ENCODE measurements at regions not wholly inside any gene's neighbourhood (a gene's known extent, or its start where the extent isn't known, plus 50 kb on each side); places are given as distances from the start of the nearest gene placed in this dataset.

DNA sequence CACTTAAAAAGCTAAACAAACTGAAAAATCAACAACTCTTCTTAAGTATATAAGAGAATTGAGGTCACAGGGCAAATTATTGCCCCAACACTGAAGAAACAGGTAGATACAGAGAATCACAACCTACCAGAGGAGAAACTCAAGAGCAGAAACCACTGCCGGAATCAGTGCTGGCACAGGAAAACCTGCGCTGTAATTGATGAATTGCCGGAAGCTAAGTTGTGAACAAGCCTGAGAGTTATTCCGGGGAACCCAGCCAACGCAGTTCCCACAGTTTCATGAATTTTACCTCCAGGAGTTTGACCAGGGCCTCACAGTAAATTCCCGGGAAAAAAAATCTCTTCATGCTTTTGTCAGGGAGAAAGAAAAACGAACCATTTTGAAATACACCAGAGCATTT is 657.1 kb upstream of the BRINP3 start:
- no peaks in the 10 kb centered on the region for H3K36me3 ChIP-seq
- H3K27me3 ChIP-seq = no peaks in the 10 kb centered on the region
- H3K4me1 ChIP-seq = no peaks in the 10 kb centered on the region
- no peak overlapping the region for H3K27ac ChIP-seq
- DNase-seq (ENCODE audit: low spot score in 2 of 2) = no peak
- no peak overlapping the region for H3K4me3 ChIP-seq
- TF ChIP-seq, protein P1, sequence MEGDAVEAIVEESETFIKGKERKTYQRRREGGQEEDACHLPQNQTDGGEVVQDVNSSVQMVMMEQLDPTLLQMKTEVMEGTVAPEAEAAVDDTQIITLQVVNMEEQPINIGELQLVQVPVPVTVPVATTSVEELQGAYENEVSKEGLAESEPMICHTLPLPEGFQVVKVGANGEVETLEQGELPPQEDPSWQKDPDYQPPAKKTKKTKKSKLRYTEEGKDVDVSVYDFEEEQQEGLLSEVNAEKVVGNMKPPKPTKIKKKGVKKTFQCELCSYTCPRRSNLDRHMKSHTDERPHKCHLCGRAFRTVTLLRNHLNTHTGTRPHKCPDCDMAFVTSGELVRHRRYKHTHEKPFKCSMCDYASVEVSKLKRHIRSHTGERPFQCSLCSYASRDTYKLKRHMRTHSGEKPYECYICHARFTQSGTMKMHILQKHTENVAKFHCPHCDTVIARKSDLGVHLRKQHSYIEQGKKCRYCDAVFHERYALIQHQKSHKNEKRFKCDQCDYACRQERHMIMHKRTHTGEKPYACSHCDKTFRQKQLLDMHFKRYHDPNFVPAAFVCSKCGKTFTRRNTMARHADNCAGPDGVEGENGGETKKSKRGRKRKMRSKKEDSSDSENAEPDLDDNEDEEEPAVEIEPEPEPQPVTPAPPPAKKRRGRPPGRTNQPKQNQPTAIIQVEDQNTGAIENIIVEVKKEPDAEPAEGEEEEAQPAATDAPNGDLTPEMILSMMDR (IDR thresholded peaks at IDR 0.05) = no peak
- TF ChIP-seq EP300 (IDR thresholded peaks at IDR 0.05) (no peak), POLR2A (IDR thresholded peaks at IDR 0.05) (no peak), POLR2AphosphoS5 (IDR thresholded peaks at IDR 0.05) (no peak)
- WGBS = 12% methylated on average over 7 of the region's 7 CpGs
- H3K9me3 ChIP-seq = no peaks in the 10 kb centered on the region

DNA sequence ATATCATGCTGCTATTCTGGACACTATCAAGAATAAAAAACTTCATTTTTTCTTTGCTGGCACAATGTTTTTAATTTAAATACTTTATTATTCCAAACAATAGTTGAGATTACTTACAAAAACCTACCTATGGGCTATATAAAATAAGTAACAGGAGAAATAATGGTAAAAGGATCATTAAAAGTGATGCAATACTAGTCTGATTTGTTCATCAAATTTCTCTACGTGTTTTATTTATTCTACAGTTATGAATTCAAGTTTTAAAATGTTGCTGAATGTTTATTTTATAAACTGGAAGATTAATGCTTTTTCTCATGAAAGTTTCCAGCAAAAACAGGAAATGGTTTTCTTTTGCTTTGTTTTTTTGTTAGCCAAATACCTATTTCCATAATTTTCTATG is 662.4 kb upstream of the BRINP3 start:
- WGBS = 59% methylated on average over 1 of the region's 1 CpG
- Histone ChIP-seq H3K9me3 (no peaks in the 10 kb centered on the region), H3K27me3 (no peaks in the 10 kb centered on the region), H3K27ac (no peak overlapping the region), H3K4me1 (no peaks in the 10 kb centered on the region), H3K36me3 (no peaks in the 10 kb centered on the region), H3K4me3 (no peak overlapping the region)
- DNase-seq (ENCODE audit: low spot score in 2 of 2) = no peak
- no peak for TF ChIP-seq EP300 (IDR thresholded peaks at IDR 0.05)
- no peak for TF ChIP-seq POLR2A (IDR thresholded peaks at IDR 0.05)
- TF ChIP-seq, protein P1 (IDR thresholded peaks at IDR 0.05) = no peak
- no peak for TF ChIP-seq POLR2AphosphoS5 (IDR thresholded peaks at IDR 0.05)

DNA sequence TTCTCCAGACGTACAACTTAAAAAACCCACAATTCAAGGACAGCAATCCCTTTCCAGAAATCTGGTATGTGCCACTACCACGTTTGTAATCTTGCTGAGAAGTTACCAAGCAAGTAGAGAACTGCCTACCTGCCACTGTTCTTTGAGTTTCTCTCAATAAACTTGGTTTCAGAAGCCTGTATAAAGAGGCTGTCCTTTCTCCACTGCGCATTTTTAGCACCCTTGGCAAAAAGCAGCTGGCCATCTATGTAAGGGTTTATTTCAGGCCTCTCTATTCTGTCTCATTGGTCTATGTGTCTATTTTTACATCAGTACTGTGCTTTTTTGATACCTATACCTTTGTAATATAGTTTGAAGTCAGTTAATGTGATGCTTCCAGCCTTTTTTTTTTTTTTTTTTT is 665.1 kb upstream of the BRINP3 start:
- no peaks in the 10 kb centered on the region for H3K4me1 ChIP-seq
- H3K27me3 ChIP-seq = no peaks in the 10 kb centered on the region
- H3K4me3 ChIP-seq = no peak overlapping the region
- 70% methylated on average over 3 of the region's 3 CpGs for WGBS
- H3K27ac ChIP-seq = no peak overlapping the region
- DNase-seq (ENCODE audit: low spot score in 2 of 2) = no peak
- no peaks in the 10 kb centered on the region for H3K9me3 ChIP-seq
- TF ChIP-seq EP300 (IDR thresholded peaks at IDR 0.05) (no peak), POLR2AphosphoS5 (IDR thresholded peaks at IDR 0.05) (no peak), POLR2A (IDR thresholded peaks at IDR 0.05) (no peak)
- TF ChIP-seq, protein P1 (IDR thresholded peaks at IDR 0.05) = no peak
- H3K36me3 ChIP-seq = no peaks in the 10 kb centered on the region

DNA sequence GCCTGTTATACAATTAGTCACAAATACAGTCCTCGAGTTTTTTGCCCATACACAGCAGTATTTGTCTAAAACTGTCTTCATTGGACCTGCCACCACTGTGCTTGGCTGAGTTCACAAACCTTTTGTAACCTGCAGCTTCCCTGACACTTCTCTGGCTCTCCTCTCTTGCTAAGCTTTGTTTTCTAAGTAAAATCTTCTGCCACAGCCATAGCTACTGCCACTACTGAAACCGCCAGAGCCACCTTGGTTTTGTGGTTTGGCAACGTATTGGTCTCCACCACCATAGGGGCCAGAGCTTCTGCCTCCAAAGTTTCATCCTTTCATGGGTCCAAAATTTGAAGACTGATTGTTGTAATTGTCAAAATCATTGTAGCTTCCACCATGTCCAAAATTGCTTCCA is 668.2 kb upstream of the BRINP3 start:
- no peak for DNase-seq (ENCODE audit: low spot score in 2 of 2)
- Histone ChIP-seq H3K27ac (no peak overlapping the region), H3K4me1 (no peaks in the 10 kb centered on the region), H3K9me3 (no peaks in the 10 kb centered on the region), H3K27me3 (no peaks in the 10 kb centered on the region), H3K4me3 (no peak overlapping the region), H3K36me3 (no peaks in the 10 kb centered on the region)
- 78% methylated on average over 3 of the region's 3 CpGs for WGBS
- TF ChIP-seq POLR2A (IDR thresholded peaks at IDR 0.05) = no peak
- TF ChIP-seq, protein P1 (IDR thresholded peaks at IDR 0.05) = no peak

DNA sequence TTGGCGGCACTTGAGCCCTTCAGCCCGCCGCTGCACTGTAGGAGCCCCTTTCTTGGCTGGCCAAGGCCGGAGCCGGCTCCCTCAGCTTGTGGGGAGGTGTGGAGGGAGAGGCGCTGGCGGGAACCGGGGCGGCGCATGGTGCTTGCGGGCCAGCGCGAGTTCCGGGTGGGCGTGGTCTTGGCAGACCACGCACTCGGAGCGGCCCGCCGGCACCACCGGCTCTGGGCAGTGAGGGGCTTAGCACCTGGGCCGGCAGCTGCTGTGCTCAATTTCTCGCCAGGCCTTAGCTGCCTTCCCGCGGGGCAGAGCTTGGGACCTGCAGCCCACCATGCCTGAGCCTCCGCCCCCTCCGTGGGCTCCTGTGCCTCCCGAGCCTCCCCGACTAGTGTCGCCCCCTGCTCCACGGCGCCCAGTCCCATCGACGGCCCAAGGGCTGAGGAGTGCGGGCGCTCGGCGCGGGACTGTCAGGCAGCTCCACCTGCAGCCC is 673.7 kb upstream of the BRINP3 start:
- TF ChIP-seq, protein P1 (IDR thresholded peaks at IDR 0.05) = no peak
- no peak for TF ChIP-seq EP300 (IDR thresholded peaks at IDR 0.05)
- no peak for TF ChIP-seq POLR2A (IDR thresholded peaks at IDR 0.05)
- no peak for TF ChIP-seq POLR2AphosphoS5 (IDR thresholded peaks at IDR 0.05)
- no peaks in the 10 kb centered on the region for H3K27me3 ChIP-seq
- H3K4me1 ChIP-seq = no peaks in the 10 kb centered on the region
- DNase-seq (ENCODE audit: low spot score in 2 of 2) = no peak
- WGBS = no CpG with 5 or more reads among the region's 39 CpGs
- no peak overlapping the region for H3K27ac ChIP-seq
- no peaks in the 10 kb centered on the region for H3K36me3 ChIP-seq
- no peaks in the 10 kb centered on the region for H3K9me3 ChIP-seq
- no peak overlapping the region for H3K4me3 ChIP-seq

Data from suprapubic skin (tissue), 4 donors.